MCF 10A (cell line): ENCODE measurements at regions not wholly inside any gene's neighbourhood (a gene's known extent, or its start where the extent isn't known, plus 50 kb on each side); places are given as distances from the start of the nearest gene placed in this dataset.

Source experiments
- BruUV-seq: library from RNA; stranded (reverse); fragments of 400-500 nt; replicated peaks from 2 replicates; lab custom pipeline; 2021; lab: Mats Ljungman, UMichigan
- CTCF ChIA-PET: fragments of 300-600 bp; sonication (Branson Sonifier 250); formaldehyde crosslinking; extraction: SDS; loops from one replicate; lab custom pipeline; 2021; ENCODE audit warnings: antibody characterized with exemption, inconsistent platforms; lab: Yijun Ruan, JAX
- POLR2A ChIA-PET: fragments of 300-600, 350-650 bp; sonication (Branson Sonifier 250); formaldehyde crosslinking; extraction: SDS; loops from one replicate; lab custom pipeline; 2020; ENCODE audit warnings: antibody characterized with exemption, inconsistent platforms; lab: Yijun Ruan, JAX
- DNase-seq: peaks from one replicate; pipeline ENCODE4 v3.0.0-alpha.2; 2018; ENCODE audit not compliant: unreplicated experiment
- H3K27ac Mint-ChIP-seq: one replicate; pipeline ENCODE4 v1.8.0; 2022; ENCODE audit warnings: mild to moderate bottlenecking, low read depth, mixed read lengths; ENCODE audit not compliant: unreplicated experiment
- H3K27me3 Mint-ChIP-seq: one replicate; pipeline ENCODE4 v1.8.0; 2022; ENCODE audit warnings: mixed read lengths; ENCODE audit not compliant: insufficient read depth, unreplicated experiment
- H3K36me3 Mint-ChIP-seq: one replicate; pipeline ENCODE4 v1.8.0; 2022; ENCODE audit warnings: mild to moderate bottlenecking, moderate library complexity, mixed read lengths; ENCODE audit not compliant: insufficient read depth, unreplicated experiment
- H3K4me1 Mint-ChIP-seq: one replicate; pipeline ENCODE4 v1.8.0; 2022; ENCODE audit warnings: mixed read lengths; ENCODE audit not compliant: insufficient read depth, unreplicated experiment
- H3K4me3 Mint-ChIP-seq: one replicate; pipeline ENCODE4 v1.8.0; 2022; ENCODE audit warnings: mild to moderate bottlenecking, moderate library complexity, mixed read lengths; ENCODE audit not compliant: unreplicated experiment
- H3K9me3 Mint-ChIP-seq: one replicate; pipeline ENCODE4 v1.8.0; 2022; ENCODE audit warnings: mixed read lengths; ENCODE audit not compliant: unreplicated experiment
- intact Hi-C: fragments of 100-400 bp; cut with micrococcal nuclease; formaldehyde crosslinking; loops from 2 replicates; pipeline ENCODE4 v1.14.1; 2022
- TF ChIP-seq, protein P1 (sequence below): fragments of 200-600 bp; IDR thresholded peaks from one replicate; pipeline ENCODE4 v1.8.0; 2022; ENCODE audit warnings: antibody characterized with exemption, mild to moderate bottlenecking; ENCODE audit not compliant: unreplicated experiment

DNA sequence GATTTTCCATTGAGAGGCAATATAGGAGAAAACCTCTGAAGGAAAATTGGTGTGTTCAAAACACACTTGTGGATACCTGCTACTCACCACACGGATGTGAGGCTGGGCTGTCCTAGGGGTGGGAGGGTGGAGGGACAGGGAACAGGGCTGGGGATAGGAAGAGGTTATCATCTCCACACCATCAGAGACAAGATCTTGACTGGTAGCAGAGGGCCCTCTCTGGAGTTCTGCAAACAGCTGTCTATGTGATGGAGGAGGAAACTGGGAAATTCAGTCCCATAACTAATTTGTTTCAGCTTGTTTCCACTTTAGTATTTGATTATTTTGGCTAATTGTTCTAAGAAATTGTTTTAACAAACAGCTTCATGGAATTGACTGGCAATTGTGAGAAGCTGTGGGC lies 91.6 kb upstream of the FSTL4 start:
- no peaks in the 10 kb centered on the region for H3K4me1 Mint-ChIP-seq
- POLR2A ChIA-PET, result no interaction called here
- TF ChIP-seq, protein P1, sequence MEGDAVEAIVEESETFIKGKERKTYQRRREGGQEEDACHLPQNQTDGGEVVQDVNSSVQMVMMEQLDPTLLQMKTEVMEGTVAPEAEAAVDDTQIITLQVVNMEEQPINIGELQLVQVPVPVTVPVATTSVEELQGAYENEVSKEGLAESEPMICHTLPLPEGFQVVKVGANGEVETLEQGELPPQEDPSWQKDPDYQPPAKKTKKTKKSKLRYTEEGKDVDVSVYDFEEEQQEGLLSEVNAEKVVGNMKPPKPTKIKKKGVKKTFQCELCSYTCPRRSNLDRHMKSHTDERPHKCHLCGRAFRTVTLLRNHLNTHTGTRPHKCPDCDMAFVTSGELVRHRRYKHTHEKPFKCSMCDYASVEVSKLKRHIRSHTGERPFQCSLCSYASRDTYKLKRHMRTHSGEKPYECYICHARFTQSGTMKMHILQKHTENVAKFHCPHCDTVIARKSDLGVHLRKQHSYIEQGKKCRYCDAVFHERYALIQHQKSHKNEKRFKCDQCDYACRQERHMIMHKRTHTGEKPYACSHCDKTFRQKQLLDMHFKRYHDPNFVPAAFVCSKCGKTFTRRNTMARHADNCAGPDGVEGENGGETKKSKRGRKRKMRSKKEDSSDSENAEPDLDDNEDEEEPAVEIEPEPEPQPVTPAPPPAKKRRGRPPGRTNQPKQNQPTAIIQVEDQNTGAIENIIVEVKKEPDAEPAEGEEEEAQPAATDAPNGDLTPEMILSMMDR, result no peak
- H3K9me3 Mint-ChIP-seq, result no peaks in the 10 kb centered on the region
- CTCF ChIA-PET, result interaction anchor here (0.6 to 0.7 kb wide), 2 partner anchors 39 to 329 kb away, joined by 3 read pairs; no protein-coding TSS in a partner anchor
- intact Hi-C loops, result no loop called here
- H3K36me3 Mint-ChIP-seq, result no peaks in the 10 kb centered on the region
- no TSS peak for BruUV-seq
- H3K27me3 Mint-ChIP-seq, result peaks cover 21% of the 10 kb centered on the region
- no peak for DNase-seq
- no peak overlapping the region for H3K4me3 Mint-ChIP-seq
- no peak overlapping the region for H3K27ac Mint-ChIP-seq

DNA sequence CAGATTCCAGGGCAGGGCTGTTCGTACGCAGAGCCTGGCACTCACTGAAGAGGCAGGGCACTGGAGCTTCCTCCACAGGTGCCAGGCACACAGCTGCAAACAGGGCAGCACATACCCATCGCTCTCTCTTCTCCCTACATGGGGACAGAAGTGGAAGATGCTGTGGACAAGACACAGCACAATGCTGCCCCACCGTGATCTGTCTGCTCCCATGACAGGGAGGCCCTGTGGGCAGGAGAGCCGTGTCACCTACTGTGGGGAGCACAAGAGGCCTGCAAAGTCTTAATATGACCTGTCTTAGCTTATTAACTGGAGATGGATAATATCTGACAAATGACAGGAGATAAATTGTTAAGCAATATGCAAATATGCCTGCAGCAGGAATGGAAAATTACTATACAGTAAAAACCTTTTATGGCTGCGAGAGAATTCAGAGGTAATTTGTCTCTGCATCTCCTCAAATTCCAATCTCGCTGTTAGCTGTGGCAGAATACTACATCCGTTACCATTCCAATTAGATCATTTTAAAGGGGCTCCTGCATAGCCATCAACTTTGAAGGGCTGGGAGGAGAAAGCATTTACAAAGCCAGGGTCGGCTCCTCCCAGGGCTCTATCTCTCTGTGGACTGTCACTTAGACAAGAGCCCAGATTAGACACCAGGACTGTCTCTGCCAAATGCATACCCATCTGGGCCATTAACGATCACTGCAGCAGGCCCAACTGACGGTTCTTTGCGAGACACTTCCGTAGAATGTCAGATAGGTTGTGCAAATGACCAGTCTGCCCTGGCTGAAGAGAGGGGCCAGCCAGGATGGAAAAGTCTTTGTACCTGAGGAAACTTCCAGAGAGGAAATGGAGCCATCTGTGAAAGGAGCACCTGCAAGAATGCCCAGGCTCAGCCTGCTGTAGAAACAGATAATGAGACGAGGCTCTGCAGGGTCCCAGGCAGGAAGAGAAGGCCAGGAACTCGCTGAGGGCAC lies 90.7 kb upstream of the FSTL4 start:
- Mint-ChIP-seq H3K27me3 (peaks cover 21% of the 10 kb centered on the region), H3K36me3 (no peaks in the 10 kb centered on the region), H3K4me1 (no peaks in the 10 kb centered on the region), H3K4me3 (no peak overlapping the region), H3K9me3 (no peaks in the 10 kb centered on the region), H3K27ac (no peak overlapping the region)
- TF ChIP-seq, protein P1, result no peak
- ChIA-PET POLR2A (interaction anchor here (0.7 kb wide), 1 partner anchor 247 kb away, joined by 3 read pairs; no protein-coding TSS in a partner anchor), CTCF (interaction anchor here (0.7 to 1.0 kb wide), 4 partner anchors 11 to 166 kb away, joined by 3 to 4 read pairs (median 3); no protein-coding TSS in a partner anchor)
- intact Hi-C loops, result no loop called here
- no peak for DNase-seq
- BruUV-seq, result no TSS peak

DNA sequence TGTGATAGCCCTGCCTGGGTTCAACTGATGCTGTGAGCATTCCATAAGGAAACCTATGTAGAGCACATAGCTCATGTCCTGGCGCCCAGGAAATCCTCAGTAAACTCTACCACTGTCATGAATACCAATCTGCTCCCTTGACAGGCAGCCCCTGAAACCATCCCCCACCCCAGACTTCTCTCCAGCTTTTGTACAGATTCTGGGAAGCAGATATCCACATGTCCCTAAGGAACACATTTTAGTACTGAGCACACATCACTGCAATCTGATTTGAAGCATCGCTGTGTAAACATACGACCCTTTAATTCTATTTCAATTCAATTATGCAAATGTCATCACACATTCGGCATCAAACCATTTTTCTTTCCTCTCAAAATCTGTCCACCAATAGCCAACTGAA lies 89.5 kb upstream of the FSTL4 start:
- no peak for DNase-seq
- Mint-ChIP-seq H3K9me3 (no peaks in the 10 kb centered on the region), H3K27ac (no peak overlapping the region), H3K4me1 (no peaks in the 10 kb centered on the region), H3K4me3 (no peak overlapping the region), H3K36me3 (no peaks in the 10 kb centered on the region), H3K27me3 (peaks cover 18% of the 10 kb centered on the region)
- BruUV-seq, result no TSS peak
- TF ChIP-seq, protein P1, result no peak
- intact Hi-C loops, result no loop called here
- ChIA-PET POLR2A (no interaction called here), CTCF (interaction anchor here (0.8 to 1.0 kb wide), 2 partner anchors 54 to 167 kb away, joined by 3 to 4 read pairs; no protein-coding TSS in a partner anchor)

DNA sequence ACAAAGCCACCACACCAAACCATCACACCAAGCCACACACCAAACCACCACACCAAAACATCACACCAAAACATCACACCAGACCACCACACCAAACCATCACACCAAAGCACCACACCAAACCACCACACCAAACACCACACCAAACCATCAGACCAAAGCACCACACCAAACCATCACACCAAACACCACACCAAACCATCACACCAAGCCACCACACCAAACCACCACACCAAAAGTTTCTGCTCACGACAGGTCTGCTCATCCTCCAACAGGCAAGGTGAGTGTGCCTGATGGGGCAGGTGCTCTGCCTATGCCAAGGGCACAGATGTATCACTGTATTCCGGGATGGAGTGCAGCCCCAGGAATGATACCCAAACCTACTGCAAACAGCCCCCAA lies 87.9 kb upstream of the FSTL4 start:
- TF ChIP-seq, protein P1, result no peak
- H3K4me1 Mint-ChIP-seq, result no peaks in the 10 kb centered on the region
- H3K4me3 Mint-ChIP-seq, result no peak overlapping the region
- H3K36me3 Mint-ChIP-seq, result no peaks in the 10 kb centered on the region
- BruUV-seq, result no TSS peak
- DNase-seq, result no peak
- peaks cover 30% of the 10 kb centered on the region for H3K27me3 Mint-ChIP-seq
- H3K27ac Mint-ChIP-seq, result no peak overlapping the region
- intact Hi-C loops, result no loop called here
- ChIA-PET POLR2A (interaction anchor here (1.0 kb wide), 1 partner anchor 15 kb away, joined by 3 read pairs; no protein-coding TSS in a partner anchor), CTCF (interaction anchor here (1.2 kb wide), 1 partner anchor 14 kb away, joined by 4 read pairs; no protein-coding TSS in a partner anchor)
- H3K9me3 Mint-ChIP-seq, result no peaks in the 10 kb centered on the region
